ENCODE measurements at regions not wholly inside any gene's neighbourhood (a gene's known extent, or its start where the extent isn't known, plus 50 kb on each side); places are given as distances from the start of the nearest gene placed in this dataset.

DNA sequence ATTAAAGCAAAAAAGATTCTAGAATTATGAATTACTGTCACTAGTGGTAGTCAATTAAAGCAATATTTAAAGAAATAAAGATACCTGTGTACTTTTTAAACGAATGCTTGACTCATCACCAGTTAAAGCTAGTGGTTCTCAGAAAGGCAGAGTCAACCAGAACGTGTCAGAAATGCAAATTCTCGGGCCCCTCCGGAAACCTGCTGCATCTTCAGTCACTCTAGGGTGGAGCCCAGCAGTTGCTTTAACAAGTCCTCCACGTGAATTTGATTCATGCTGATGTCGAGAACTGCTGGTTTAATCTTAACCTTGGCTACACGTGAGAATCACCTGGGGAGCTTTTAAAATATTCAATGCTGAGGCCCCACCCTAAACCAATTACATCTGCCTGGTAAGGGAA is 169.8 kb upstream of the SDK2 start:
- TF ChIP-seq, protein P1, sequence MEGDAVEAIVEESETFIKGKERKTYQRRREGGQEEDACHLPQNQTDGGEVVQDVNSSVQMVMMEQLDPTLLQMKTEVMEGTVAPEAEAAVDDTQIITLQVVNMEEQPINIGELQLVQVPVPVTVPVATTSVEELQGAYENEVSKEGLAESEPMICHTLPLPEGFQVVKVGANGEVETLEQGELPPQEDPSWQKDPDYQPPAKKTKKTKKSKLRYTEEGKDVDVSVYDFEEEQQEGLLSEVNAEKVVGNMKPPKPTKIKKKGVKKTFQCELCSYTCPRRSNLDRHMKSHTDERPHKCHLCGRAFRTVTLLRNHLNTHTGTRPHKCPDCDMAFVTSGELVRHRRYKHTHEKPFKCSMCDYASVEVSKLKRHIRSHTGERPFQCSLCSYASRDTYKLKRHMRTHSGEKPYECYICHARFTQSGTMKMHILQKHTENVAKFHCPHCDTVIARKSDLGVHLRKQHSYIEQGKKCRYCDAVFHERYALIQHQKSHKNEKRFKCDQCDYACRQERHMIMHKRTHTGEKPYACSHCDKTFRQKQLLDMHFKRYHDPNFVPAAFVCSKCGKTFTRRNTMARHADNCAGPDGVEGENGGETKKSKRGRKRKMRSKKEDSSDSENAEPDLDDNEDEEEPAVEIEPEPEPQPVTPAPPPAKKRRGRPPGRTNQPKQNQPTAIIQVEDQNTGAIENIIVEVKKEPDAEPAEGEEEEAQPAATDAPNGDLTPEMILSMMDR (IDR thresholded peaks at IDR 0.05): no peak
- TF ChIP-seq POLR2A (IDR thresholded peaks at IDR 0.05): no peak

Data from uterus (tissue), 2 donors.